ENCODE measurements at regions not wholly inside any gene's neighbourhood (a gene's known extent, or its start where the extent isn't known, plus 50 kb on each side); places are given as distances from the start of the nearest gene placed in this dataset.
"Not testable (repeated sequence)": the region's sequence is repeated elsewhere in the genome, so short reads cannot be mapped to it uniquely, and the experiment has no call there.

- no peaks in the 10 kb centered on the region for H3K9me3 ChIP-seq
- H3K4me1 ChIP-seq (ENCODE audit: control insufficient read depth in 1 of 2, low read depth in 2 of 2): no peaks in the 10 kb centered on the region
- H3K36me3 ChIP-seq: no peaks in the 10 kb centered on the region
- TF ChIP-seq, protein P1, sequence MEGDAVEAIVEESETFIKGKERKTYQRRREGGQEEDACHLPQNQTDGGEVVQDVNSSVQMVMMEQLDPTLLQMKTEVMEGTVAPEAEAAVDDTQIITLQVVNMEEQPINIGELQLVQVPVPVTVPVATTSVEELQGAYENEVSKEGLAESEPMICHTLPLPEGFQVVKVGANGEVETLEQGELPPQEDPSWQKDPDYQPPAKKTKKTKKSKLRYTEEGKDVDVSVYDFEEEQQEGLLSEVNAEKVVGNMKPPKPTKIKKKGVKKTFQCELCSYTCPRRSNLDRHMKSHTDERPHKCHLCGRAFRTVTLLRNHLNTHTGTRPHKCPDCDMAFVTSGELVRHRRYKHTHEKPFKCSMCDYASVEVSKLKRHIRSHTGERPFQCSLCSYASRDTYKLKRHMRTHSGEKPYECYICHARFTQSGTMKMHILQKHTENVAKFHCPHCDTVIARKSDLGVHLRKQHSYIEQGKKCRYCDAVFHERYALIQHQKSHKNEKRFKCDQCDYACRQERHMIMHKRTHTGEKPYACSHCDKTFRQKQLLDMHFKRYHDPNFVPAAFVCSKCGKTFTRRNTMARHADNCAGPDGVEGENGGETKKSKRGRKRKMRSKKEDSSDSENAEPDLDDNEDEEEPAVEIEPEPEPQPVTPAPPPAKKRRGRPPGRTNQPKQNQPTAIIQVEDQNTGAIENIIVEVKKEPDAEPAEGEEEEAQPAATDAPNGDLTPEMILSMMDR (IDR thresholded peaks at IDR 0.05): no peak
- no peak overlapping the region for H3K27ac ChIP-seq
- ATAC-seq (ENCODE audit: insufficient number of reproducible peaks, low FRiP score, low read depth): no peak
- no peak overlapping the region for H3K4me3 ChIP-seq
- DNase-seq (ENCODE audit: low spot score): no peak
- no peaks in the 10 kb centered on the region for H3K27me3 ChIP-seq (replicated peaks; ENCODE audit: insufficient read depth)
Measured at GRCh38 chr6:55052846-55053245, 121.5 kb upstream of the HCRTR2 start.

DNA sequence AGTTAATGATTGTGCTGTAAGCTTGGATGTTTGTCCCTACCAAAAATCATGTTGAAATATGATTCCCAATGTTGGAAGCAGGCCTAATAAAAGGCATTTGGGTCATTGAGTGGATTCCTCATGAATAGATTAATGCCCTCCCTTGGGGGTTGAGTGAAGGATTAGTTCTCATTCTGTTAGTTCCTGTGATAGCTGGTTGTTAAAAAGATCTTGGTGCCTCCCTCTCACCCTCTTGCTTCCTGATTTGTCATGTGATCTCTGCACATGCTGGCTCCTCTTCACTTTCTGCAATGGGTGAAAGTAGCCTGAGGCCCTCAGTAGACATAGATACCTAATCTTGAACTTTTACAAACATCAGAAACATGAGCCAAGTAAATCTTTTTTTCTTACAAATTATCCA, 115.6 kb upstream of the HCRTR2 start:
- Histone ChIP-seq H3K36me3 (no peaks in the 10 kb centered on the region), H3K9me3 (no peaks in the 10 kb centered on the region), H3K4me3 (no peak overlapping the region), H3K4me1 (ENCODE audit: control insufficient read depth in 1 of 2, low read depth in 2 of 2) (no peaks in the 10 kb centered on the region), H3K27me3 (replicated peaks; ENCODE audit: insufficient read depth) (no peaks in the 10 kb centered on the region), H3K27ac (no peak overlapping the region)
- TF ChIP-seq, protein P1 (IDR thresholded peaks at IDR 0.05): no peak
- ATAC-seq (ENCODE audit: insufficient number of reproducible peaks, low FRiP score, low read depth): no peak
- DNase-seq (ENCODE audit: low spot score): no peak

DNA sequence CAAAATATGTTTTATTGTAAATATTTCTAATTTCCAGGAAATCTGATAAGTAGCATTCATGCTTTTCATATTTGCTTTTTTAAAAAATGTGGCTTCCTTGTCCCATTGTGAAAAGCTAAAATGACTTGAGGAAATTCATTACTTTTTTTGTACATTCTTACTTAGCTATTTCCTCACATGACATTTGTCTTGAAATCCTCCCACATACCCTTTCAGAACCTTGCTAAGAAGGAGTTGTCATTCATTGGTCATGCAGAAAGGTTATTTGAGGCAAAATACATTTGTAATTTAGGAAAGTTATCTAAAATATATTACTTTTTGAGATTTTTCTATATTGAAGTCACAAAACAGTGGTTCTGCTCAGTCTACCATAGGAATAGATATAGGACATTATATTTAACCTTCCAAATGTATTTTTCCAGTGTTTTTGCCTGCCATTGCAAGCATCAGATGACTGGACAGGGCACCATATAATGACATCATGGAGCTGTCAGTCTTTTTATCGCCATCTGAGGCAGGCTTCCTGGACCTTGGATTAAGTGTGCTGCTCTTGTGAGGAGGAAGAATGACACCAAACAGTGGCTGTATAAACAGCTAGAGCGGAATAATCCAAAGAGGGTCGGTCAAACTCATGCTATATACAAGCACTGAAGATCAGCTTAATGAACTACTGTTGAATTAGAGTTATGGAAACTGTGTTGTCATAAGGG, 109.4 kb upstream of the HCRTR2 start:
- ATAC-seq (ENCODE audit: insufficient number of reproducible peaks, low FRiP score, low read depth) (no peak), DNase-seq (ENCODE audit: low spot score) (no peak)
- no peaks in the 10 kb centered on the region for H3K4me1 ChIP-seq (ENCODE audit: control insufficient read depth in 1 of 2, low read depth in 2 of 2)
- H3K27ac ChIP-seq: no peak overlapping the region
- H3K4me3 ChIP-seq: no peak overlapping the region
- H3K9me3 ChIP-seq: no peaks in the 10 kb centered on the region
- no peaks in the 10 kb centered on the region for H3K36me3 ChIP-seq
- no peaks in the 10 kb centered on the region for H3K27me3 ChIP-seq (replicated peaks; ENCODE audit: insufficient read depth)
- TF ChIP-seq, protein P1 (IDR thresholded peaks at IDR 0.05): no peak

DNA sequence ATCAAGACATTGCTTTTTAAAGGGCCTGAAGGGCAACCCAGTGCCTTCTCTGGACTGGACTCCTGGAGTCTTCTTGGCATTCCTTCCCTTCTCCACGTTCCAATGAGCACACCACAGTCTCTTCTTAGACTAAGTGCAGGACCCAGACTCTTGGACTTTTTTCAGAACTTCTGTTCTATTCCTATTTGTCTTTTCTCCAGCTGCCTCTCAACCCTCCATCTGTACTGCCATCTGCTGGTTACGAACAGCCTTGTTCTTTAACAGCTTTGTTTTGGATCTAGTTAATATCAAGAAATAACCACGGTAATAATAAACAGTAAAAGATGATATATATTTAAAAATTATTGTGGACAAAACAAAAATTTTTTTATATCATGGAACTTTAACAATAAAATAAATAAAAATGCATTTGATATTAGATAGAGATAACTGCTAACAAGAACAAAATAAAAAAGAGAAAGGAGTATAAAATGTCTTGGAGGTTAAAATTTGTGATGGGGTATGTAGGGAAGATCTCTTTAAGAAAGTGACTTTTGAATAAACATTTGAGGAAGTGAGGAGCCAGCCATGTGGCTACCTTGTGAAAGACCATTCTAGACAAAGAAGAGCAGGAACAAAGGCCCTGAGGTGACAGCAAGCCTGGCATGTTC, 105.1 kb upstream of the HCRTR2 start:
- Histone ChIP-seq H3K27ac (no peak overlapping the region), H3K9me3 (no peaks in the 10 kb centered on the region), H3K4me1 (ENCODE audit: control insufficient read depth in 1 of 2, low read depth in 2 of 2) (no peaks in the 10 kb centered on the region), H3K36me3 (no peaks in the 10 kb centered on the region), H3K4me3 (no peak overlapping the region), H3K27me3 (replicated peaks; ENCODE audit: insufficient read depth) (no peaks in the 10 kb centered on the region)
- DNase-seq (ENCODE audit: low spot score) (no peak), ATAC-seq (ENCODE audit: insufficient number of reproducible peaks, low FRiP score, low read depth) (no peak)
- TF ChIP-seq, protein P1 (IDR thresholded peaks at IDR 0.05): peak; percentile 36

DNA sequence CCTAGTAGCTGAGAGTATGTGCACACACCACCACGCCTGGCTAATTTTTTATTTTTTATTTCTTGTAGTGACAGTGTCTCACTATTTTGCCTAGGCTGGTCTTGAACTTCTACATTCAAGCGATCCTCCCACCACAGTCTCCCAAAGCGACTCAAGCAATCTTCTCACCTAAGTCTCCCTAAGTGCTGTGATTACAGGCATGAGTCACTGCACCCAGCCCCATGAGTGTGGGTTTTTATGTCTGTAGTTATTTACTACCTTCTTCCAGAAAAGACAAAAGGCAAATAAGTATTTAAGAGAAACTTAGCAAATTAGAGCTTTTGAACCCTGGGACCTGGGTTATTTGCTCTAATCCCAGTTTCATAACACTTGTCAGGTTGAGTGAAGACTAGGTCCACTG, 92.3 kb upstream of the HCRTR2 start:
- Histone ChIP-seq H3K4me3 (no peak overlapping the region), H3K27ac (no peak overlapping the region), H3K9me3 (no peaks in the 10 kb centered on the region), H3K27me3 (replicated peaks; ENCODE audit: insufficient read depth) (no peaks in the 10 kb centered on the region), H3K4me1 (ENCODE audit: control insufficient read depth in 1 of 2, low read depth in 2 of 2) (no peaks in the 10 kb centered on the region), H3K36me3 (no peaks in the 10 kb centered on the region)
- DNase-seq (ENCODE audit: low spot score) (no peak), ATAC-seq (ENCODE audit: insufficient number of reproducible peaks, low FRiP score, low read depth) (no peak)
- TF ChIP-seq, protein P1 (IDR thresholded peaks at IDR 0.05): no peak

GRCh38 chr6:55088011-55088410, 86.3 kb upstream of the HCRTR2 start:
- not testable (repeated sequence) for H3K36me3 ChIP-seq; ATAC-seq (ENCODE audit: insufficient number of reproducible peaks, low FRiP score, low read depth); H3K4me3 ChIP-seq; H3K4me1 ChIP-seq (ENCODE audit: control insufficient read depth in 1 of 2, low read depth in 2 of 2); H3K27me3 ChIP-seq (replicated peaks; ENCODE audit: insufficient read depth); DNase-seq (ENCODE audit: low spot score); H3K27ac ChIP-seq; H3K9me3 ChIP-seq
